Right lobe of liver (tissue), 6 donors: ENCODE measurements at regions not wholly inside any gene's neighbourhood (a gene's known extent, or its start where the extent isn't known, plus 50 kb on each side); places are given as distances from the start of the nearest gene placed in this dataset.

Experiments
- ATAC-seq, 4 donors: fragments of 200-7000 bp; cut with Tn5 transposase; one replicate each; pipeline ENCODE4 v1.9.1; 2020; ENCODE audit warnings: mild to moderate bottlenecking in 4 of 4, moderate library complexity in 4 of 4
- DNase-seq, 3 donors: peaks; one replicate each; pipeline ENCODE4 v3.0.0-alpha.2; 2020
- H3K27ac ChIP-seq, 3 donors: fragments of 200-600 bp; one replicate each; pipeline ENCODE4 v1.8.0; 2022
- H3K27me3 ChIP-seq, 2 donors: fragments of 200-600 bp; one replicate each; pipeline ENCODE4 v1.8.0; 2022
- H3K36me3 ChIP-seq, 4 donors: fragments of 200-600 bp; sonication (generic) in 1 of 4; one replicate each; pipeline versions ENCODE4 v1.5.1 to v1.8.0; 2017 to 2022; ENCODE audit warnings: control low read depth in 1 of 4
- H3K4me1 ChIP-seq, 4 donors: fragments of 200-600 bp; sonication (generic) in 1 of 4; one replicate each; pipeline versions ENCODE4 v1.5.1 to v1.8.0; 2017 to 2022; ENCODE audit warnings: control low read depth in 1 of 4
- H3K4me3 ChIP-seq, 3 donors: fragments of 200-600 bp; one replicate each; pipeline ENCODE4 v1.8.0; 2022
- H3K9me3 ChIP-seq, 4 donors: fragments of 200-600 bp; sonication (generic) in 1 of 4; one replicate each; pipeline versions ENCODE4 v1.5.1 to v1.8.0; 2017 to 2022; ENCODE audit warnings: control low read depth in 1 of 4
- CTCF ChIP-seq, 4 donors: fragments of 200-600 bp in 3 of 4; fragments of 450-650 bp in 1 of 4; IDR thresholded peaks; one replicate each; pipeline versions ENCODE4 v1.5.1 to v1.8.0; 2016 to 2022; ENCODE audit warnings: antibody characterized with exemption in 4 of 4, mild to moderate bottlenecking in 2 of 4
- POLR2A ChIP-seq: fragments of 450-650 bp; IDR thresholded peaks from one replicate; pipeline ENCODE4 v1.6.1; 2017; ENCODE audit warnings: antibody characterized with exemption, mild to moderate bottlenecking
- WGBS: methylation state at CpG from one replicate; pipeline ENCODE4 v1.1.6; 2018; ENCODE audit warnings: low coverage, low lambda C conversion rate; ENCODE audit not compliant: insufficient coverage; ENCODE audit errors: missing lambda C conversion rate; 5-methylcytosine and 5-hydroxymethylcytosine counted together
- intact Hi-C, 2 donors: fragments of 100-400 bp; cut with DNase I; formaldehyde crosslinking; loops; one replicate each; pipeline versions ENCODE4 v1.11.2 to v1.14.1; 2022
- donor health status: DM: no; HTN: yes; CAD: no.
- donor health status: DM: no; HTN: no; CAD: no.
- donor health status: DM: no; HTN: no; CAD: no.
- donor health status: DM: no; HTN: yes; CAD: no.
- donor health status: DM: no; HTN: yes; CAD: no.

GRCh38 chr16:52004343-52004742 is 542.6 kb downstream of the TOX3 start:
- TF ChIP-seq CTCF (IDR thresholded peaks at IDR 0.05) (no peak), POLR2A (no peak)
- WGBS = 89% methylated on average over 4 of the region's 6 CpGs
- Histone ChIP-seq H3K9me3 (no peaks in the 10 kb centered on the region), H3K27me3 (no peaks in the 10 kb centered on the region), H3K27ac (no peak overlapping the region), H3K4me3 (no peak overlapping the region), H3K4me1 (no peaks in the 10 kb centered on the region), H3K36me3 (no peaks in the 10 kb centered on the region)
- ATAC-seq (no peak), DNase-seq (no peak)
- intact Hi-C loops = no loop called here

GRCh38 chr16:52002026-52002425 is 544.9 kb downstream of the TOX3 start:
- H3K36me3 ChIP-seq = no peaks in the 10 kb centered on the region
- no peak for DNase-seq
- WGBS = 66% methylated on average over 6 of the region's 6 CpGs
- H3K27ac ChIP-seq = no peak overlapping the region
- intact Hi-C loops = no loop called here
- no peak for ATAC-seq
- no peaks in the 10 kb centered on the region for H3K27me3 ChIP-seq
- no peak for TF ChIP-seq POLR2A
- TF ChIP-seq CTCF (IDR thresholded peaks at IDR 0.05) = no peak
- no peak overlapping the region for H3K4me3 ChIP-seq
- H3K4me1 ChIP-seq = no peaks in the 10 kb centered on the region
- no peaks in the 10 kb centered on the region for H3K9me3 ChIP-seq

GRCh38 chr16:51996516-51996915 is 550.4 kb downstream of the TOX3 start:
- no peak overlapping the region for H3K27ac ChIP-seq
- no peaks in the 10 kb centered on the region for H3K27me3 ChIP-seq
- H3K4me1 ChIP-seq = no peaks in the 10 kb centered on the region
- TF ChIP-seq CTCF (IDR thresholded peaks at IDR 0.05) (no peak), POLR2A (no peak)
- intact Hi-C loops = no loop called here
- H3K4me3 ChIP-seq = no peak overlapping the region
- H3K36me3 ChIP-seq = no peaks in the 10 kb centered on the region
- ATAC-seq (no peak), DNase-seq (no peak)
- whole genome bisulfite sequencing = 72% methylated on average over 3 of the region's 3 CpGs
- no peaks in the 10 kb centered on the region for H3K9me3 ChIP-seq

GRCh38 chr16:51994597-51994996 is 552.3 kb downstream of the TOX3 start:
- H3K36me3 ChIP-seq = no peaks in the 10 kb centered on the region
- no peak overlapping the region for H3K27ac ChIP-seq
- no peaks in the 10 kb centered on the region for H3K4me1 ChIP-seq
- 26% methylated on average over 7 of the region's 8 CpGs for WGBS
- ATAC-seq (peak in 3 of 4 donors; percentile 53 to 72 (median 62)), DNase-seq (peak in 2 of 3 donors; percentile 30 to 59)
- H3K9me3 ChIP-seq = no peaks in the 10 kb centered on the region
- no peak for TF ChIP-seq CTCF (IDR thresholded peaks at IDR 0.05)
- TF ChIP-seq POLR2A = no peak
- no peak overlapping the region for H3K4me3 ChIP-seq
- intact Hi-C loops = no loop called here
- no peaks in the 10 kb centered on the region for H3K27me3 ChIP-seq
